Hematopoietic multipotent progenitor cell treated with erythropoietin and hydrocortisone succinate and interleukin-3 and kit ligand, for 4 days (in vitro differentiated cells): ENCODE measurements at regions not wholly inside any gene's neighbourhood (a gene's known extent, or its start where the extent isn't known, plus 50 kb on each side); places are given as distances from the start of the nearest gene placed in this dataset.

Experiments used
- DNase-seq: peaks from one replicate; pipeline ENCODE4 v3.0.0-alpha.2; 2015

DNA sequence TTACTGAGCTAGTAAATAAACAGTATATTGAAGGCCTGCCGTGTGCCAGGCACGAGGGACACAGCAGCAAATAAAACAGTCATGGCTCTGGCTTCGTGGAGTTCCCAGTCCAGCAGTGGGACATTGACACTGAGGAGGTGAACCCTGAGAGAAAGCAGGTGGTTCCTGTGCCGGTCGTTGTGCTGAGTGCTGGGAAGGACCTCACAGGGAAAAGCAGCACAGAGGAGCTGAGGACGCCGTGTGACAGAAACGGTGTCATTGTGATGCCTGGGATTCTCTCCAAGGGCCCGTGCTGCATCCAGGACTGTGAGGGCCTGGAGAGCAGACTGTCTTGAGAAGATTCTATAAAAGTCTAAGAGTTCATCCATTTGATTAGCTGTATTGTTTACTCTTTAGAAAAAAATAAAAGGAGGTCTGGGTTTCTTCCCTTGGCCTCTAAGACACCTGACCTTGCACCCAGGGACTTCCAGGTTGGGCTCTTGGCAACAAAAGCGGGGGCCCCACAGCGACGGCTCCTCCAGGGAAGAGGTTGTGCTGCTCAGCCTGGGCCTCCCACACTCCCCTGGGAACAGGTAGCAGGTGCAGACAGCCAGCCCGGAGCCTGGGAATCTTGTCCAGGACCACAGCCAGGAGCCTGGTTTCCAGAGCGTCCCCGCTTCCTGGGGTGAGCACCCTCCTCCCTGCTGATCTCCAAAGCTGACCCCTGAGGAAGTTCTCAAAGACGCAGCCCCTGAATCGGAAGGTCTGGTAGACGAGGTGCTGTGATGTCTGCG, 251.2 kb upstream of the PMEPA1 start:
- no peak for DNase-seq

DNA sequence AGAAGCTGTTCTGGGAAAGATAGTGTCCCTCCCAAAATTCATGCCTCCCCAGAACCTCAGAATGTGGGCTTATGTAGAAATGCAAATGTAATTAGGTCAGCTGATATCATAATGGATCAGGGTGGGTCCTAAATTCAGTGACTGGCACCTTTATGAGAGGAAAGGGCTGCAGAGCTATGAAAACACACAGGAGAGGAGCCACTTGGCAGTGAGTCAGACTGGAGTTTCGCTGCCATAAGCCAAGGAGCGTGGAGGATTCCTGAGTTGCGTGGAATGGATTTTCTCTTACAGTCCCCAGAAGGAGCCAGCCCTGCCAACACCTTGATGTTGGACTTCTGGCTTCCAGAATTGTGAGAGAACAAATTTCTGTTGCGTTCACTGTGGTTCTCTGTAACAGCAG, 249.8 kb upstream of the PMEPA1 start:
- DNase-seq, result no peak

DNA sequence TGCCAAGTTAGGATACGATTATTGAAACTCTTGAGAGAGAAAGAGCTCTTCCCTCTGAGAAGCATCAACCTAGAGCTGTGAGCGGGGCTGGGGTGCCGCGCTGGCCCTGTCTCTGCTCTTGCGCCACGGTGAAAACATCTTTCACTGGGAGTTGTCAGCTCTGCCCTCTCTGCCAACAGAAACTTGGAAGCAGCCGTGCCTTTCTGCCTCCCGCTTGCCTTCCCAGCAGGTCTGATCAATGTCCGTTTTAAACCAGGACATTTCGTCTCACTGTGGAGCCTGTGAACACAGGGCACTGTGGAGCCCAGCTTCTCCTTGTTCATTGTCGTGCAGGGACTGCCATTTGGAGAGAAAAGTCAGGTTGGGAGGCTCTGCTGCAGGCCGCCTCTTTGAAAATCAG, 249.2 kb upstream of the PMEPA1 start:
- DNase-seq, result no peak

DNA sequence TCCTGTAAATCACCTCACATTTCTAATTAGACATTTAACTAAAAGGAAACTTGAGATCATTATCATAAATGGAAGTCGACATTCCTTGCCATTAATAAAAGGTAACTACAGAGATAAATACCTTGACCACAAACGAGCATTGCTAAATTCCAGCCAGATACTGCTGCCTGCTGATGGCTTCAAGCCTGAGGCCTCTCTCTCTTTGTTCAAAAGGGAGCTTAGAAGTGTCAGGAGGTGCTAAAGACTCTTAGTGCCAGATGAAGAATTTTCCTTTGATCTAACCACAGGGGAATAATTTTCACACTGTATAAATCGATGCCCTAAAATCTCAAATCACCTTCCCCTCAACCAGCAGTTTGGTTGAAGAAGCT, 248.2 kb upstream of the PMEPA1 start:
- DNase-seq, result no peak

DNA sequence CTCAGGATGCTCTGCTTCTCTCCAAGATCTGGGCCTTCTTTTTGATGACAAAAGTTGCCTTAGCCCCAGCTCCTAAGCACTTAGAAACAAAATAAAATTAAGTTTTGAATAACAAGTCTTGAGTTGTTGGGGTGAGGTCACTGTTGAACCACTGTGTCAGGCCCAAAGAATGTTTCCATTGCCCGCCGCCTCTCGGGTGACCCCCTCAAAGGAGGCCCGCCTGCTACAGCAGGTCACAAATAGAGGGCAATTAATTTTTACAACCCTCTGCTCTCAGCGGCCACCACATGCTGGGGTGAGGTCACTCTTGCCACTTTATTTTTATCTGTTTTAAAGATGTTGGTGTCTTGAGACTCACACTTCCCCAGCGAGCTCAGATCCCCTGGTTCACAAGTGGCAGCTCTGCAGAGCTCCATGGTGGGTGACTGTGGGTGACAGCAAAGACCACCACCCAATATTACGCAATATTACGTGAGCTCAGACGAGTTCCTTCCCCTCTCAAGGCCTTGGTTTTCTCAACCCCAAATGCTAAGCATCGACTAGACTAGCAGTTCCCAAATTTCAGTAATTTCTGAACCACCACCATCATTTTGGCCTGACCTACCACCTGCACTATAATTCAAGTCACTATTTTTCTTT, 247.7 kb upstream of the PMEPA1 start:
- no peak for DNase-seq

DNA sequence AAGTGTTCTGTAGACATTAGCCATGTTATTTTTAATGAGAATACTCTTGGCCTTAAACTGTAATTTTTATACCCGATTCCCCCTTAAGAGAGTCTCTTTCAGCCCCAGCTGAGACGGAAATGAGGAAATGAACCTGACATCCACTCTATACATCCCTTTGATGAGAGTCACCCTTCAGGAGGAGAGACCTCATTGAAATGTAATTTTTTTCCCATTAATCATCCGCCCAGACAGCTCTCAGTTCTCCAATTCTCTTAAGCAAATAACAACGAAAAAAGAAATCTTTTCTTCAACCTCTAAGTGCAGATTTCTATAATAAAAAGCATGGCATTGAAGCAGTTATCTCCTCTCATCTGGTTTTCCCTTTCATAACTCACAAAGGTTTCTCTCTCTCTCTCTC, 243.8 kb upstream of the PMEPA1 start:
- DNase-seq, result no peak

DNA sequence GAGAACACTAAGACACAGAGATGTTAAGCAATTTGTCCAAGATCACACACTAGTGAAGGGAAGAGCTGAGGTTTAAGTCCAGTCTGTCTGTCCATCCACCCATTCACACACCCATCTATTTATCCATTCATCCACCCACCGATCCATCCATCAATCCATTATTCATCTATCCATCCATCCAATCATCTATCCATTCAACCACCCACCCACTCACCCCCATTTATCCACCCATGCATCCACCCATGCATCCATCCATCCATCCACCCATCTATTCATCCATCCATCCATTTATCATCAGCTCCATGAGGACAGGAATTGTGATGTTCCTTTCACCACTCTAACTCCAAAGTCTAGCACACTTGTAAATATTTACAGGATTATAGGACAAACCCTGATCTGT, 242.3 kb upstream of the PMEPA1 start:
- DNase-seq, result no peak

DNA sequence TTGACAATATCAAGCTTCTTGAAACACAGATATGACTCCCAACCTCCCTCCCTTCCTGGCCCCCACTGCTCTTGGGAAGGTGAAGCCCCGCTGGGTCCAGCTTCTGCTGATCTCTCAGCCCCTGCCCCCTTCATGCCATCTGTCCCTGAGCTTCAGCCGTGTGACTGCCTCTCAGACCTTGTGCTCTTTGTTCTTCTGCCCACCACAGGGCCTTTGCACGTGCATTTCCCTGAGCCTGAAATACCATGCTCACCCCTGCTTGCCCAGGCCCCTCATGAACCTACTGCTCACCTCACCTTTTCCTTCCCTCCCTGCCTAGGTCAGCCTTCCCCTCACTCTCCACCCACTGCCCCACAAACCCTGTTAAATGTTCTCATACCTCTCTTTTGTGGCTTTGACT, 241.7 kb upstream of the PMEPA1 start:
- no peak for DNase-seq

DNA sequence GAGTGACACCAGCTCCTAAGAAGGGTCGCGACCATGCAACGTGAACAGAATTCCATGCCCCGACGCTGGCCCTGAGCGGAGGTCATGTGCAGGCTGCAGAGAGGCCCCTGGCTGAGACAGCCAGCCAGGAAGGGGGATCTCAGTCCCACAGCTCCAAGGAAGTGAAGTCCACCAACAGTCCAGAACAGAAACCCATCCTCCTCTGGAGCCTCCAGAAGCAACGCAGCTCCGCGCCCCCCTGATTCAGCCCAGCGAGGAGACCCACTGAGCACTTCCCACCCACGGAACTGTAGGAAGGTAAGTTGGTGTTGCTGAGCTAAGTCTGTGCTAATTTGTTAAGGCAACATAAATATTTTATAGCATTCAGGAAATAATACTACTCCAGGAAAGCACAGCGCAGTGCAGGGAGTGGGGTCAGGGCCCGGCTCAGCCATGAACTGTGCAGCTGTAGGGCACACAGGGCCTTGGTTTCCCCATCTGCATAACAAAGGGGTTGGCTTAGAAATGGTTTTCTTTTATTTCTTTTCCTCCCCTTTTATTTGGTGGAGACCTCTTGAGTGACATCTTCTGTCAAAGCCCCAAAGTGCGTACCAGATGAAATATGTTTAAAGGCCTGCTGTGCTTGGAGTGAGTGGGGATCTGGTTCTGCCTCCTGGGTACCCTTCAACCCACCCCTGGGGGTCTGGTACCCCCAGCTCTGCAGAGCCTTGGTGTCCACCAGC, 241.1 kb upstream of the PMEPA1 start:
- no peak for DNase-seq

DNA sequence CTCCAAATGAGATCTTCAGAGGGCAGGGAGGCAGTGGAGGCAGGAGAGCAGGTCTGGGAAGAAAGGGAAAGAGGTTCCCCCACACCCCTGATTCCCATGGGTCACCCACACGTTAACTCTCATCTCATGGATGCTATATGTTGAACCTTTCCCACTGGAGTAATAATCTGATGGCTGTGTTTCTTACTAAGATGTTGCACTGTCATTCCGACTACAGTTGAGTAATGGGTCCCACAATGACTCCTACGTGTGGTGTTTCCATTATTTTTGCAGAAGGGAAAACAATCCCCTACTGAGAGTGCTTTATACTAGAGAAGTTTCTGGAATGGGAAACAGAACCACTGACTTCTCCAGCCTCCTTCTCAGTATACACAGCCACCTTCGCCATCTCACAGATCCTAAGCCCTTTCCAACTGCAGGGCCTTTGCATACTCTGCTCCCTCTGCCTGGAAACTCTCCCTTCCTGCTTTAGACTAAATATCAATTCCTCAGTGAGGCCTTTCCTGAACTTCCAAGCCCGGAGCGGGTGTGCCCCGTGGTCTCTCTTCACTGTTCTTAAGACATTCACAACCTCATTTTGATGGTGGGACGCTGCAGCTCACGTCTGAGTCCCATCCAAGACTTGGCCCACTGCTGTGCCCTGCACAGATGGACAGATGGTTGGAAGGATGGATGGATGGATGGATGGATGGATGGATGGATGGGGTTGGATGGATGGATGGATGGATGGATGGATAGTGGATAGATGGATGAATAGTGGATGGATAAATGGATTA, 238.6 kb upstream of the PMEPA1 start:
- DNase-seq, result no peak

DNA sequence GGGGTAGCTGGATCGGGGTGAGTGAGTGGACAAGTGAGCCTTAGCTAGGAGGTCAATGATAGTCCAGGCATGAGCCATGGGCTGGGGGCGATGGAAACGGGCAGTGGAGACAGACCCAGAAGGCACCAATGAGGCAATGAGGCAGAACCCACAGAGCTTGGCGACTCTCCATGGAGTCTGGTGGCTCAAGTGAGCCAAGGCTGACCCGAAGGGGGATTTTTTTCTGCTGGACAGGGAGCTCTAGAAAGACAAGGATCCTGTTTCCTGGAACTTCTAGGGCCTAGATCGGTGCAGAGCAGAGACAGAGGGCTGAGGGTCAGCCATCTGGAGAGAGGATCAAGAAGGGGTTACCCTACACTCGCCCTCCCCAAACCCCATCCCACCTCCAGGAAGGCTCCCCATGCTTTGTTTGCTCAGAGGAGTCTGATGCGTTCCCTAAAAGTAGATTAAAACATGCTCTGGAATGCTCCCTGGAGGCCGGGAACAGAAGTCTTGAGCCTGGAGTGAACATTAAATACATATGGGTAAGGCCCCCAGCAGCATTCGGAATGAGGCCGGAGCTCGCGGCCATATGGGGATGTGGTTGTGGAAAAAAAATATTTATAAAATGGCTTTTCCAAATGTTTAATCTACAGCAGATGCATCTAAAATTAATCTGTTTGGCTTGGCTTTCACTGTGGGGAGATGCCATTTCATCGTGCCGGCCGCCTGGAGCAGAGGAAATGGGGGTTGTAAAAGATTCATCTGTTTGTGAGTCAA, 237.8 kb upstream of the PMEPA1 start:
- DNase-seq, result no peak

DNA sequence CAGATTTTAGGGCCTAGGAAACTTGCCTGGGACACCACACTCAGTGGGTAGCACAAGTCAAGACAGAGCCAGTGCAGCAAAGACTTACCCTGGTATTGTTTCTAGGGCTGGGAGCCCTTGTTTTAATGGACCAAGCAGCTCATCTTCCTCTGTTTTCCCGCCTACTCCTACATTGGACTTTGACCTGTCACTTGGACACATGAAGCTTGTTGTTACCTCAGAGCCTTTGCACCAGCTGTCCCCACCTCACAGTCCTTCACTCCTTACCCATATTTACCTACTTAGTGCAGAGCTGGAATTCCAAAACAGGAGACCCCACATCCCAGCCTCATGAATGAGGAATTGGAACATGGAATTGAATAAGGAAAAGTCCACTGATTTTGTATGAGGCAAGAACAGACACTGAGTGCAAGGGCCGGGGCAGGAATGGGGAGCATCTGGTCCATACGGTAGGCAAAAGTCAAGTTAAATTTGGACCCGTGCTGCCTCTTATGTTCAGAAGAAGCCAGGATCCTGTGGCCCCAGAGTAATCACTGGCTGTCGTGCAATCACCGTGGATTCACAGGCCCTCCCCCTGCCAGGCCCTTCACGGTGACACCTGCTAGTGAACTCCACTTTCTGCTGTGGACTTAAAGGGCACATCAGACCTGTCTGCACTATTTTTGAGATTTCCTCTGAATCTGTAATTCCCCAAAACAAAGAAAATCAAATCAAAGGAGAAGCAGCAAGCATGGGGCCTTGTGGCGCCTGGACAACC, 236.9 kb upstream of the PMEPA1 start:
- DNase-seq, result no peak

DNA sequence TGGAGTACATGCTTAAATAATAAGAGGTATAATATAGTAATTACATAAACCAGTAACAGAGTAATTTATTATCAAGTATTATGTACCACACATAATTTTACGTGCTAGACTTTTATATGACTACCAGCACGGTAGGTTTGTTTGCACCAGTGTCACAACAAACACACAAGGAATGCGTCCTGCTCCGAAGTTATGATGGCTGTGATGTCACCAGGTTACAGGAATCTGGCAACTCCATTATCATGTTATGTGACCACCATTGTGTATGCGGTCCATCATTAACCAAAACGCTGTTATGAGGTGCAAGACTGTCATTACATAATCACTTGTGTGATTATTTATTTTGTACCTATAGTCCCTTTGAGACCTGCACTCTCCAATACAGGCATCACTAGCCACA, 235.2 kb upstream of the PMEPA1 start:
- no peak for DNase-seq

DNA sequence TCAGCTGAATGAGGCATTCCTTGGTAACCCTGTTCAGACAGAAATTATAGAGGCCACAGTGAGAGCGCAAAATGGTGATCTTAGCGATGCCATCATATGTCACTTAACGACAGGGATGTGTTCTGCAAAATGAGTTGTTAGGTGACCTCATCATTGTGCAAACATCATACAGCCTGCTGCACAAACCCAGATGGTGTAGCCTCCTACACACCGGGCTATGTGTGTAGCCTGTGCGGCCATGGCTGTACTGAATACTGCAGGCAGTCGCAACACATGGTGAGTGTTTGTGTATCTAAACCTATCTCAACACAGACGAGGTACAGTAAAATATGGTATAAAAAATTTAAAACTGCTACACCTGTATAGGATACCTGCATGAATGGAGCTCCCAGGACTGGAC, 234.1 kb upstream of the PMEPA1 start:
- no peak for DNase-seq

DNA sequence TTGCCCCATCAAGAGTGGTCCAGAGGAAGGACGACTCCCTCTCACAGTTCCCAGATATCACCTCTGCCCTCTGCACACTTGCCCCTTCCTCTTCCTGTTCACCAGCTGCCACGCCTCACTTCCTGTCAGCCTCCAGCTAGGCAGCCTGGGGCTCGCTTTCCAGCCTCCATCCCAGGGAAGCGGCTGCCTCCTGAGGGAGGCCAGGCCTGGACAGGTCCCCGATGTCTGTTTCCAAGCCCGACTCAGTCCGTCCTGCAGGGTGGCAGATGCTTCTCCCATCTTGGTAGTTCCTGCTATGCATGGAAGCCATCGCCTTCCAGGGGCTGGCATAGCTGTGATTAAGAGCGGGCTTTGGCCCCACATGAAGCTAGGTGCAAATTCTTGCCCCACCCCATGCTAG, 233.5 kb upstream of the PMEPA1 start:
- no peak for DNase-seq

DNA sequence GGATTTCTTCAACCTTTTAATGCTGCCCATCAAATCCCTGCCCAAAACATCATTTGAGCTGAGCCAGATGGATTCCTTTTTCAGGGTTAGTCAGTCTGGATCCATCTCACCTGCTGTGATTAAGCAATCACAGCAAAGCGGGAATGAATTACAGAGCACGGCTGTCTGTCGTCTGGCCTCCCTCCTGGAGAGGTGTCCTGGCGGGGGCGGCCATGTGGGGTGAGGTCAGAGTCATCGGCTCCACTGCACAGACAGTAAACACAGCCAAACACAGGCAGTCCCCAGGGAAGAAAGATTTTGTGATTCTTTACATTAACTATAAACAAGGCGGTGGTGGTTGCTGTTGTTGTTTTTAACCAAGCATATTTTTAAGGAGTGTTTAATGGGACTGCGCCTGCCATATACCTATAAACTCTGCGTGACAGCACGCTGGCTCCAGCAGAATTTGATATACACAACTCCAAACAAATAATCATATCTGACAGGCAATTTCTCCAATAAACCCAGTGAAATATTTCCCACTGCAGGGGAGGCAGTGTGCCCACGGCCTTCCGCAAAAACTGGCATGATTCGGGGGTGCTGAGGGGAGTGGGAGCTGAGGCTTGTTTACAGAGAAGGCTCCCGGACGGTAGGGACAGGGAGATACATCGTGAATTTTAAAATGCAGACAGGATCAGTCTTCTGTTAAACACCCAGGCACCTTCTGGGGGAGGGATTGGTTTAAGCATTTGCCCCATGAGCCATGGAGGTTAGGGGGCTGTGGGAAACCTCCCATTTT, 232.0 kb upstream of the PMEPA1 start:
- DNase-seq, result no peak

DNA sequence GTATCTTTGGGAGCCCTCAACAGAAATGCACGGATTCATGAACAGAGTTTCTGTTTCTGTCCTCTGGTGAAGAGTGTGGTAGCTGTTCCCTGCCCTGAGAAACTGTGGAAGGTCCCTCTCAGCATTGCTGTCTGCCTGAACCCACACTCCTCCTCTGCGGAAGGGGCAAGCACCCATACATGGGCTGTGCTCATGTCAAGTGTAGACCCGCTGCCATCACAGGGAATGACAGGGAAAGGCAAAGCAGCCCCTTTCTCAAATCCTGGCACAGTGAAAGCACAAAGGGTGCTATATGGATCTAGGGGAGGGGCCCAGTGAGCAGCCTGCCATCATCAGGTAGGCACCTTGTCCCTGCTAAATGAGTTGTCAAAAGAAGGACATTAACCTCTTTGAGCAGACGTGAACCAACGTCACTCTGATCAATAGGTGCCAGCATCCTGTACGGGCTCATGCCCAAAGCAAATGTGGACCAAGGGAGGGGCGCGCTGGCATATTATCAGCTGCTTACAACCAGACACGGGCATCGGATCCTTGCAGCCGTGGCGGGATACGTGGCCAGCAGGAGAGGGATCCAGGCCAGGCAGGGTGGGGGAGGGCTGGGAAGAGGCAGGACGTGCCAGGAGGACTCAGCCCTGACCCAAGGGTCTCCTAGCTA, 231.2 kb upstream of the PMEPA1 start:
- no peak for DNase-seq

DNA sequence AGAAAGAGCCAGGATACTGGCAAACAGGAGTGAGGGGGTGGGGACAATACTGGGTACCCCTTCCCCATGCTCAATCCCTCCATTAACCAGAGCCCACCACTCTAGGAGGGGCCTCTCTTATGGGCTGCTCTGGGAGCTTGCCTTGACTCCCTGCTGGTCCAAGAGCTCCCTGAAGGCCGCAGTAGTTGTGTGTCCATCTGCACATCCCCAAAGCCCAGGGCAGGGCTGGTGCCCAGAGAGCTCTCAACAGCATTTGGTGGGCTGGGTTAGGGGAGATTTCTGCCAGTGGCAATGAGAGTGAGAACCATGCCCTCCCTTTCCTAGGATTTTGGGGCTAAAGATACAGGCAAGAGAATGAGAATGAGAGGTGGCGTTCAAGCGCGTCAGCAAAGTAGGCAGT, 230.6 kb upstream of the PMEPA1 start:
- DNase-seq, result no peak

DNA sequence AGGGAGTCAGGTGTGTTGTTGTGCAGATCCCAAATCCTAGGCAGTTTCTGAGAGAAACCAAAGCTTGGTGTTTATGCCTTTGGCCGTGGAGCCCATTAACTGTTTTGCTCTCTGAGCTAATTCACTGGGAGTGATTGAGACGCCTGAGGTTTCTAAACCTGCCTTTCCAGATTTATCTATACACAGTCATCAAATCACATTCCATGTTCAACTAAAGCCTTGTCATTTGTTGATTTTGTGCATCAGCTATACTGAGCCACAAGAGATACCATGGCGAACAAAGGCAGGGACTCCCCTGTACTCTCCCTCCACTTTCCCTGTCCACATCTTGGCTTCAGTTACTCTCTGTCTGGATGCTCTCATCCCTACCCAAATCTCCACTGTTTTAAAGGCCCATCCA, 229.7 kb upstream of the PMEPA1 start:
- DNase-seq, result no peak
